Transverse colon (tissue), 4 donors: ENCODE measurements at regions not wholly inside any gene's neighbourhood (a gene's known extent, or its start where the extent isn't known, plus 50 kb on each side); places are given as distances from the start of the nearest gene placed in this dataset.
"Not testable (repeated sequence)": the region's sequence is repeated elsewhere in the genome, so short reads cannot be mapped to it uniquely, and the experiment has no call there.

ENCODE experiments used
- DNase-seq: peaks from one replicate; pipeline ENCODE4 v3.0.0-alpha.2; 2019
- H3K27ac ChIP-seq, 4 donors: fragments of 200-600 bp; sonication (generic); 2 replicates each; pipeline ENCODE4 v1.5.1; 2016 to 2018; ENCODE audit warnings: inconsistent platforms in 4 of 4
- H3K27me3 ChIP-seq: fragments of 200-600 bp; sonication (generic); 2 replicates; pipeline ENCODE4 v1.5.1; 2017; ENCODE audit warnings: inconsistent platforms
- H3K36me3 ChIP-seq, 4 donors: fragments of 200-600 bp; sonication (generic); 2 replicates each; pipeline ENCODE4 v1.5.1; 2017 to 2019; ENCODE audit warnings: inconsistent platforms in 4 of 4
- H3K4me1 ChIP-seq, 4 donors: fragments of 200-600 bp; sonication (generic); 2 replicates each; pipeline ENCODE4 v1.5.1; 2017 to 2020; ENCODE audit warnings: inconsistent platforms in 4 of 4
- H3K4me3 ChIP-seq, 4 donors: fragments of 200-600 bp; sonication (generic); 1 replicate in 1 of 4; 2 replicates in 3 of 4; pipeline versions ENCODE4 v1.5.1 to v1.6.1; 2017 to 2019; ENCODE audit warnings: inconsistent platforms in 4 of 4
- H3K9me3 ChIP-seq, 2 donors: fragments of 200-600 bp; sonication (generic); 2 replicates each; pipeline ENCODE4 v1.5.1; 2017 to 2019; ENCODE audit warnings: inconsistent platforms in 2 of 2
- EP300 ChIP-seq: sonication (generic); formaldehyde crosslinking; IDR thresholded peaks from one replicate; pipeline ENCODE4 v1.6.1; 2017; ENCODE audit warnings: antibody characterized with exemption, low read depth
- POLR2A ChIP-seq: fragments of 450-650 bp; IDR thresholded peaks from one replicate; pipeline ENCODE4 v1.6.1; 2016; ENCODE audit warnings: antibody characterized with exemption, mild to moderate bottlenecking, moderate library complexity
- POLR2AphosphoS5 ChIP-seq, 3 donors: sonication (generic); formaldehyde crosslinking; IDR thresholded peaks; one replicate each; pipeline ENCODE4 v1.6.1; 2016; ENCODE audit warnings: antibody characterized with exemption in 3 of 3
- WGBS, 2 donors: methylation state at CpG; one replicate each; pipeline ENCODE4 v1.1.5; 2018; ENCODE audit warnings: low coverage in 1 of 2; 5-methylcytosine and 5-hydroxymethylcytosine counted together
- in situ Hi-C, 4 donors: fragments of 200-750 bp; cut with MboI; loops; one replicate each; pipeline versions ENCODE4 v1.15.0 to v1.15.1; 2017; ENCODE audit warnings: low sequenced_read_pairs in 3 of 4, low pct_ligation_motif_present in 1 of 4, low pct_unique_long_range_greater_than_20kb in 1 of 4
- intact Hi-C: fragments of 100-400 bp; cut with DNase I; formaldehyde crosslinking; loops from one replicate; pipeline ENCODE4 v1.15.1; 2023; ENCODE audit warnings: low total_unique reads
- TF ChIP-seq, protein P1 (sequence below), 5 experiments: fragments of 200-600 bp in 3 of 5; fragments of 450-650 bp in 2 of 5; sonication (generic) in 3 of 5; IDR thresholded peaks; 1 replicate in 2 of 5; 2 replicates in 3 of 5; pipeline ENCODE4 v1.5.1; 2016 to 2017; ENCODE audit warnings: antibody characterized with exemption in 5 of 5, inconsistent platforms in 3 of 5, mild to moderate bottlenecking in 2 of 5, moderate library complexity in 1 of 5

DNA sequence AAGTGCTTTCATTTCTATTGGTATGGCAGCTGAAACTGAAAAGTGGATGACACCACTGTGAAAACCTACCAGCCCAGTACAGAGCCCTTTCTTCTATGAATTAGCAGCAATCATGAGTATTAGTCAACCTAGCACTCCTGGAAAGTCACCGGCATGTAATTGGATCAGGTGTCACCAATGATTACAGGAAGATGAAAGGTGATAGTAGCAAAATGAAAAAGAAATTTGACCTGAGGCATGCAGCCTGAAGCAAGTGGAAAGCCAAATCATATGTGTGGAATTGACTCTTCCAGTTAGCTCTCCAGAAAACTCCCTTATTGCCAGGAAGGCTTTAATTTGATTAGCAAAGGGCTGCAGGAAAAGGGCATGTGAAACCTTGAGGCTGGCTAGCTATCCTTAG lies 81.2 kb upstream of the NAA35 start:
- no peak overlapping the region for H3K4me3 ChIP-seq
- peaks cover 0 to 5% (median 0%) of the 10 kb centered on the region in 4 donors for H3K36me3 ChIP-seq
- no peak overlapping the region for H3K27ac ChIP-seq
- TF ChIP-seq EP300 (no peak), POLR2AphosphoS5 (IDR thresholded peaks at IDR 0.05) (no peak), POLR2A (no peak)
- TF ChIP-seq, protein P1, sequence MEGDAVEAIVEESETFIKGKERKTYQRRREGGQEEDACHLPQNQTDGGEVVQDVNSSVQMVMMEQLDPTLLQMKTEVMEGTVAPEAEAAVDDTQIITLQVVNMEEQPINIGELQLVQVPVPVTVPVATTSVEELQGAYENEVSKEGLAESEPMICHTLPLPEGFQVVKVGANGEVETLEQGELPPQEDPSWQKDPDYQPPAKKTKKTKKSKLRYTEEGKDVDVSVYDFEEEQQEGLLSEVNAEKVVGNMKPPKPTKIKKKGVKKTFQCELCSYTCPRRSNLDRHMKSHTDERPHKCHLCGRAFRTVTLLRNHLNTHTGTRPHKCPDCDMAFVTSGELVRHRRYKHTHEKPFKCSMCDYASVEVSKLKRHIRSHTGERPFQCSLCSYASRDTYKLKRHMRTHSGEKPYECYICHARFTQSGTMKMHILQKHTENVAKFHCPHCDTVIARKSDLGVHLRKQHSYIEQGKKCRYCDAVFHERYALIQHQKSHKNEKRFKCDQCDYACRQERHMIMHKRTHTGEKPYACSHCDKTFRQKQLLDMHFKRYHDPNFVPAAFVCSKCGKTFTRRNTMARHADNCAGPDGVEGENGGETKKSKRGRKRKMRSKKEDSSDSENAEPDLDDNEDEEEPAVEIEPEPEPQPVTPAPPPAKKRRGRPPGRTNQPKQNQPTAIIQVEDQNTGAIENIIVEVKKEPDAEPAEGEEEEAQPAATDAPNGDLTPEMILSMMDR (IDR thresholded peaks at IDR 0.05): no peak
- no peaks in the 10 kb centered on the region for H3K4me1 ChIP-seq
- 82% methylated on average over 1 of the region's 1 CpG; no CpG with 5 or more reads in 1 of the 2 donors for WGBS, 2 donors
- no peak for DNase-seq
- H3K27me3 ChIP-seq: no peaks in the 10 kb centered on the region
- in situ Hi-C loops: no loop called here
- H3K9me3 ChIP-seq: no peaks in the 10 kb centered on the region
- intact Hi-C loops: no loop called here

- intact Hi-C loops, DNase-seq, H3K27me3 ChIP-seq, H3K27ac ChIP-seq, H3K36me3 ChIP-seq, H3K4me3 ChIP-seq, H3K9me3 ChIP-seq, H3K4me1 ChIP-seq, in situ Hi-C loops: not testable (repeated sequence)
- 98 to 100% methylated on average over 5 of the region's 5 CpGs for WGBS, 2 donors
These were observed 79.1 kb upstream of the NAA35 start for GRCh38 chr9:85861882-85862281.

- TF ChIP-seq POLR2A (no peak), POLR2AphosphoS5 (IDR thresholded peaks at IDR 0.05) (no peak), EP300 (no peak)
- TF ChIP-seq, protein P1 (IDR thresholded peaks at IDR 0.05): no peak
- Histone ChIP-seq H3K27ac (no peak overlapping the region), H3K4me1 (no peaks in the 10 kb centered on the region), H3K4me3 (no peak overlapping the region), H3K27me3 (no peaks in the 10 kb centered on the region), H3K36me3 (no peaks in the 10 kb centered on the region), H3K9me3 (no peaks in the 10 kb centered on the region)
- intact Hi-C loops (no loop called here), in situ Hi-C loops (no loop called here)
- no peak for DNase-seq
- WGBS, 2 donors: 100% methylated on average over 1 to 2 of the region's 2 CpGs
These were observed 77.1 kb upstream of the NAA35 start for GRCh38 chr9:85863875-85864274.

DNA sequence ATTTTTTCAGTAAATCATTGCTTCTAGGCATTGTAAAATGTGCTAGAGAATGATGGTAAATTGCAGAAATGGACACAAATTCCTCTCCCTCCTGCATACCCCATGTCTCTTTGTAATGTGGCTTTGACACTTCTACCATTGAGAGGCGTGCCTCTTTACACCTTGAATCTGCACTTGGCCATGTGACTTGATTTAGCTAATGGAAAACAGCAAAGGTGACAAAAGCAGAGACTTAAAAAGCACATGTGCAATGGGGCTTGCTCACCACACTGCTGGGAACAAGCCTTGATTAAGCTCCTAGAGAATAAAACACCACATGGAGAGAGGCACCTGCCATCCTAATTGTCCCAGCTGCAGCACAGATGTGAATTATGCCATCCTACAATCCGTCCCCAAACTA lies 69.9 kb upstream of the NAA35 start:
- Histone ChIP-seq H3K4me1 (no peaks in the 10 kb centered on the region), H3K4me3 (no peak overlapping the region), H3K9me3 (no peaks in the 10 kb centered on the region), H3K27ac (no peak overlapping the region), H3K36me3 (no peaks in the 10 kb centered on the region), H3K27me3 (no peaks in the 10 kb centered on the region)
- intact Hi-C loops: no loop called here
- no peak for DNase-seq
- no peak for TF ChIP-seq POLR2A
- TF ChIP-seq, protein P1 (IDR thresholded peaks at IDR 0.05): no peak
- TF ChIP-seq EP300: no peak
- TF ChIP-seq POLR2AphosphoS5 (IDR thresholded peaks at IDR 0.05): no peak
- WGBS, 2 donors: 75 to 94% methylated on average over 2 of the region's 2 CpGs
- in situ Hi-C loops: no loop called here

DNA sequence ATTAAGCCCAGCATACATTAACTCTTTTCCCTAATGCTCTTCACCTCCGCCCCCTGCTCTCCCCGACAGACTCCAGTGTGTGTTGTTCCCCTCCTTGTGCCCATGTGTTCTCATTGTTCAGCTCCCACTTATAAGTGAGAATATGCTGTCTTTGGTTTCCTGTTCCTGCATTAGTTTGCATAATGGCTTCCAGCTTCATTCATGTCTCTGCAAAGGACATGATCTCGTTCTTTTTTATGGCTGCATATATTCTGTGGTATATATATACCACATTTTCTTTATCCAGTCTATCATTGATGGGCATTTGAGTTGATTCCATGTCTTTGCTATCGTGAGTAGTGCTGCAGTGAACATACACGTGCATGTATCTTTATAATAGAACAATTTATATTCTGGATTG lies 69.3 kb upstream of the NAA35 start:
- H3K36me3 ChIP-seq, in situ Hi-C loops, DNase-seq, H3K27me3 ChIP-seq, H3K4me1 ChIP-seq, H3K4me3 ChIP-seq, H3K9me3 ChIP-seq, H3K27ac ChIP-seq, intact Hi-C loops: not testable (repeated sequence)
- WGBS, 2 donors: 64 to 69% methylated on average over 5 of the region's 5 CpGs
